Hepatocyte (in vitro differentiated cells): ENCODE measurements at regions not wholly inside any gene's neighbourhood (a gene's known extent, or its start where the extent isn't known, plus 50 kb on each side); places are given as distances from the start of the nearest gene placed in this dataset.

Experiments
- CTCF ChIP-seq: fragments of 200-600 bp; sonication (generic); IDR thresholded peaks from 2 replicates; pipeline ENCODE4 v1.5.1; 2016; ENCODE audit warnings: antibody characterized with exemption, mild to moderate bottlenecking; ENCODE audit not compliant: poor library complexity
- EZH2phosphoT487 ChIP-seq: fragments of 200-600 bp; sonication (generic); IDR thresholded peaks from one replicate; pipeline ENCODE4 v1.6.1; 2018; ENCODE audit warnings: antibody characterized with exemption, mild to moderate bottlenecking, low read depth, moderate library complexity; ENCODE audit not compliant: unreplicated experiment, severe bottlenecking

GRCh38 chr18:61274416-61274960 is 58.7 kb upstream of the CDH20 start:
- TF ChIP-seq CTCF = no peak
- no peak for TF ChIP-seq EZH2phosphoT487
